ENCODE measurements at regions not wholly inside any gene's neighbourhood (a gene's known extent, or its start where the extent isn't known, plus 50 kb on each side); places are given as distances from the start of the nearest gene placed in this dataset.

GRCh38 chr4:106852426-106852825 lies 183.7 kb downstream of the DKK2 start:
- TF ChIP-seq CTCF (conservative IDR thresholded peaks at IDR 0.05) (no peak), ZFX (IDR thresholded peaks at IDR 0.05) (no peak)
